Activated CD4-positive, alpha-beta T cell treated with anti-CD3 and anti-CD28 coated beads, Interleukin-2, Interleukin-4, amounts not matched to agents 100 ng/mL and 50 ng/mL, durations not matched to agents 16 hours and 8 hours (primary cell): ENCODE measurements at regions not wholly inside any gene's neighbourhood (a gene's known extent, or its start where the extent isn't known, plus 50 kb on each side); places are given as distances from the start of the nearest gene placed in this dataset.

ENCODE experiments used
- DNase-seq: peaks from one replicate; pipeline ENCODE4 v3.0.0-alpha.2; 2020; ENCODE audit warnings: low spot score

DNA sequence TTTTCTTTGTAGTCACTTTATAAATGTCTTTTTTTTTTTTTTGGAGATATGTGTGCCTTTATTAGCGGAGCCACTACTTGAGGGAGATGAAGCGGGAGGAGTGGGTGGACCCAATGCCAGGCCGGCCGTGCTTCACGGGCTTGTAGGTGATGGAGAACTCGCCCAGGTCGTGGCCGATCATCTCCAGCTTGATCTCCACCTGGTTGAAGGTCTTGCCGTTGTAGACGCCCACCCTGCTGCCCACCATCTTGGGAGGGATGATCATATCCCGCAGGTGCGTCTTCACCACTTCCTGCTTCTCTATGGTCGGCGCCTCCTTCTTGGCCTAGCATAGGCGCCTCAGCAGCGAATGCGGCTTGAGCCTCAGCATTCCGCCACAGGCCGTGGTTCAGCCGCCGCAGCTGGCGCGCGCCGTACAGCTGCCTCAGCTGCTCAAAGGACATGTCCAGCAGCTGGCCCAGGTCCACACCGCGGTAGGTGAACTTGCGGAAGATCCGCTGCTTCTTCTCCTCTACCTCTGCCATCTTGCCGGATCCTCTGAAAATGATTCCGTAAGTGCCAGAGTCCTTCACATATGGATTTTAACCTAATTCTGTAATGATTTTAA lies 1095.6 kb downstream of the MAT2B start:
- DNase-seq: no peak

DNA sequence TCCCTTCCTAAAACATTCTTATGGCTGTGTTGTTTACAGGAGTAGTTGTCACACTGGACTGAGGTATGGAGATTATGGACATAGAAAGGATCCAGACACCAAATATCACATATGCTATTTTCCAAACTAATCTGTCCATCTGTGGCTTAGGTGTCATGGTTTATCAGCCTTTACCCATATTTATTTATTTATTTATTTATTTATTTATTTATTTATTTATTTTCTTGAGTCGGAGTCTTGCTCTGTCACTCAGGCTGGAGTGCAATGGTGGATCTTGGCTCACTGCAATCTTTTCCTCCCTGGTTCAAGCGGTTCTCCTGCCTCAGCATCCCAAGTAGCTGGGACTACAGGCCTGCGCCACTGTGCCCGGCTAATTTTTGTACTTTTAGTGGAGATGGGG lies 1103.1 kb downstream of the MAT2B start:
- no peak for DNase-seq

DNA sequence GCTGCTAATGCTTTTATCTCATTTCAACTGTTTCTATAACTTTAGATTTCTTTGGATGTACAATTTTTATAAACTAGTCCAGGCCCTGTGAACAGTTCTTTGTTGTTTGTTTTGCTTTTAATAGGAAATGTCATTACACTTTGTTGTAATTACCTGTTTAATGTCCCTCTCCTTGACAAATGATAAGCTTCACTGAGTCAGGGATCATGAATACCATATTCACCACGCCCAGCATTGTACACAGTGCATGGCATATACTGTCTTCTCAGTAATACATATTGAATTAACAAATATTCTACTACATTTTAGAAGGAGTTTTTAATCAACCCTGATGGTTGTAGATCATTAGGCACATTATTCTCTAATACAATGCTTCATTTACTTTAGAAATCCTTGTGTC lies 1105.0 kb downstream of the MAT2B start:
- DNase-seq: no peak

DNA sequence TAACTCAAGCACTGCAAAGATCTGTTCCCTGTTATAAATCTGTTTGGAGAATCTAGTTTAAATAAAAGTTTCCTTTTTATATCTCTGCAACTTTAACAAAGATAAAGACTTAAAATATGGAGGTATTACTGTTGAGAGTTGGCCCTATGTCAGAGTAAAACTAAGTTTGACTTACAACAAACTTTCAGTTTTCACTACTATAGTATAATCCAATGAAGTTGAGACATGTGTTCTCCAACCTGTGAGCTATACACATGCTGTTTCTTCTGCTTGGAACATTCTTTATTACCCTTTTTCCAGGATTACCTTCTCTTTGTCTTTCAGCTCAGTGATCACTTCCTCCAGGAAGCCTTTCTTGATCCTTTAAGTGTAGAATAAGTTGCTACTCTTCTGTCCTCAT lies 1109.3 kb downstream of the MAT2B start:
- DNase-seq: no peak

DNA sequence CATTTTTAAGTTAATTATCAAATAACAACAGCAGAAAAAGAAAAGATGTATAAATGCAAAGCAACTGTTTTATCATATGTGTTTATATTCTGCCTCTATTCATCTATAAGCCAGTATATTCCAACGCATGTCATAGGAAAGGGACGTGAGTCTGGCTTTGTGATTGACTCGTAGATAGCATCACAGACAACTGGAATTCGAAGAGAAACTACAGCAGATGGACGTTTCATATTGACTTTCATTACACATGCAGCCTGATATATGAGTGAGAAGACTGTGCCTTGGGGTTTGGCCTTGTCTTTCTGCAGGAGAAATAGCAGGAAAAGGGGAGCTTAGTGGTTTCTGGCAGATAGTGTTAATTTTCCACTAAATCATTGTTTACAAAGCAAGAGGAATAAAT lies 1111.9 kb downstream of the MAT2B start:
- no peak for DNase-seq

DNA sequence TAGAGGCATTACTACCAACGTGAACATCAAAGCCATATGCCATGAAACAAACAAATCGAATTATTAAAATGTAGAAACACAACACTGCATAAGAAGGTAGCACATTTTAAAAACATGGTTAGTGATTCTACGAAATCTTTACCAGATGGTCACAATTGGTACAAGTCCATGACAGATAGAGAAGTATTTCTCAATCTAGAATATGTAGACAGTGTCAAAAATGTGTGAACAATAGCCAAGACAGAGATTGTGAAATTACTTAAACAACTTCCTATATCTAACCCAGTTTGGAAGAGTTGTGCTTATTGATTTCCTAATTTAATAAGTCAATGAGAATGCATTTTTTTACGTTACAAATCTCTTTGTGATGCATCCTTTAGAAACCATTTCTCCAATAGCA lies 1121.6 kb downstream of the MAT2B start:
- no peak for DNase-seq

DNA sequence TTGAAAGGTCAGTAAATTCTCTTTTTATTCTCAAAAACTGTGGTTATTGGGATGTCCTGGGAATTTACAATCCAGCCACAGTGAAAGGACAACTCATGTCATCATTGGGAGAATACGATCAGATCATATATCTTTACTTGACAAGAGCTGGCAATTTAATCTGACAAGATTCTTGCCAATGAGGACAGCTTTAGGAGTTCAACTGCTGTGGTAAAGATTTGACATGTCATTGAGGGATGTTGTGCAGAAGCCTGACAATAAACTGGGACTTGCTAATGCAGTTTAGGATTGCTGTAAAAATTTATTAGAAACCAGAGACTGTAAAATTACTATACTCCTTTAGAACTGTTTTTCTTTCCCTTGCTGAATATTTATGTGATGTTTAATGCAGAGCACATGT lies 1131.0 kb downstream of the MAT2B start:
- DNase-seq: no peak

DNA sequence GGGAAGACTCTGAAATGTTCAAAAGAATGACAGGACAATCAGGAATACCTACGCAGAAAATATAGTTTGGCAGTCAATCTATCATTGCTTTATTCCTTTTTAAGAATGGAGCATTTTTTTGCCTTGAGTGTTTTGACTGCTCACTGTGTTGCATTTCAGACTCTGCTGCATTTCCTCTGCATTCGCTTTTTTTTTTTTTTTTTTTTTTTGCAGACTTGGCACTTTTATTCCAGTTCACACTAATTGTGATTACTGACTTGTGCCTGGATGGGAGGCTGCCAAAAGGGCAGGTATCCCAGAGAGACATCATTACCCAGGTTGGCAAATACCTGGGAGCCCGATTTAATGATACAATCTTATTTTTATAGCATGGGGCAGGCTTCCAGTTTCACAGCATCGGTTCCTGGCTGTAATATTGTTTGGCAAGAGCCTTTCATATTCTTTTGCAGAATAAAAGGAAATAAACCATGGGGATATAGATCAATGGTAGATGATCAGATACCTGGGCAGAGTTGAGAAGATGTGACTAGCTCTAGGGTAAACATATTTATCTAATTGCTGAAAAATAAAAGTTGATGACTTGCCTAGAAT lies 1132.6 kb downstream of the MAT2B start:
- DNase-seq: no peak

DNA sequence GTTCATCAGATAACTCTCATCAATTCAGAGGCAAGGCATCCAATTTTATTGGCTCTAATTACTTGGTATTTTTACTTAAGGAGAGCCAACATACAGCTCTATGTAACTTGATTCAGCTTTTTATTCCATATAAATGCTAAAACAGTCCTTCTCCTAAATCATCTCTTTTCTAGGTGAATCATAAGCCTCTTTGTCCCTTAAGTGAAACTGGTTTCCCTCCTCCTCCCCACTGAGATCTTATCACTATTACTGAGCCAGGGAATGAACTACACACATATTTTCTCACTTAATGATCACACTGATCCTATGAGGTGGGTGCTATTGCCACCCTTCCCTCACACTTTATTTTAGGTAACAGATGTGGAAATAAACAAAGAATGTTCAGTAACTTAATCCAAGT lies 1143.8 kb downstream of the MAT2B start:
- no peak for DNase-seq

DNA sequence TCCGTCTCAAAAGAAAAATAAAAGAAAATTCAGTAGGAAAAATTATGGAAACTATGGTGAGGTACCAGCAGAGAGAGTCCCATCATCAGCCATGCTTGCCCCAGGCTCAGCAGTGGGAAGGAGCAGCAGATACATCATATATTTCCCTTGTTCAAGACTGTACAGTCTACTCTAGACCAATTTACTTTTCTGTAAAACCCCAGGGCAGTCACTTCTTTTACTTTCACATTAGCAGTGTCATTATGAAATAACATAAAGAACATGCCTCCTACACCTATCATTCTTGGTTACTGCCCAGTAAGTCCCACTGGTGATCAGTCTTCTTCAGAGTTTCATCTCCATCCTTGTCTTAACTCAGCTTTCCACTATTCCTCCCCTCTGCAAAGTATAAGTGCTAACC lies 1145.0 kb downstream of the MAT2B start:
- DNase-seq: no peak

DNA sequence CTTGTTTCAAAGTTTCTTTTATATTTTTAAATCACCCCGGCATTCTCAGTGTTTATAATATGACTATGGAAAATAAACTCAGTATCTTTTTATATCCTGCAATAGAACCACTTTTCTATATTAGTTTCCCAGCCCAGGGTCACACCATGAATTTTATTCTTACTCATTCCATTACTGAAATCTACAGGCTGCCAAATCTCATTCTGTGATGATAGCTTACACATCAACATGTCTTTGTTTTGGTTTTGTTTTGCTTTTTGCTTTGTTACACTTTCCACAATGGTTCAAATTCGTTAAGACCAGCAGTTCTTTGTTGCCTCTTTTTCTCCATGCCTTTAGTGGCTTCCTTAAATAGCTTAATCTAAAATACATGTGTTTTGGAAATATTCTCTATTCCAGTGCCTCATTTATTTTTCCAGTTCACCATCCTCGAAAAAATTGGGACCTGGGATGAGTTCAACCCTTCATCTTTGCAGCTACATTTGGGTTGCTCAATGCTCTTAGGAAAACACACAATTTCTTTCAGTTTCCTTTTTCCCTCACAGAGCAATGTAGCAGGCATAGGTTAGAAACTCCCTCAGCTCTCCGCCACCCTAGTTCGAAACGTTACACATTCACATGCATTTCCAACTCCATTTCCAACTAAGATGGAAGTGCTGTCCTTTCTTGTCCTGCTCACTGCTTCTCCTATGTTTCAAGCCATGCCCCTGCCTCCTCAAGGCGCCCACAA lies 1146.3 kb downstream of the MAT2B start:
- DNase-seq: no peak

DNA sequence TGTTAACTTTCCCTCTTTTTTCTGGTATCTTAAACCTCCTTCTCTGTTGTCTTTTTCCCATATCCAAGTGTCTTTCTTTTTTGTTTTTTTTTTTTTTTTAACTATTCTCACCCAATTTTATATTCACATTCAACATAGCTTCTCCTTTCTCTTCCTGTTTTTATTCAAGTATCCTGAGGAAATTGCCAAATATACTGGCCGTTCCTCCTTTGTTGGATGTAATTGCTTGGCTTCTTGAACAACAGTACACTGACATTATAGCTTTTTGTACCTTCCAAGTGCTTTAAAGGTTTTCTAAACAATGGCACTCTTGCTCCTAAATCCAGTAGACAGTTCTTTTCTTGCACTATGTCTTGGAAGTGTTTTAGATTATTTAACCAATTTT lies 1146.8 kb downstream of the MAT2B start:
- DNase-seq: no peak

DNA sequence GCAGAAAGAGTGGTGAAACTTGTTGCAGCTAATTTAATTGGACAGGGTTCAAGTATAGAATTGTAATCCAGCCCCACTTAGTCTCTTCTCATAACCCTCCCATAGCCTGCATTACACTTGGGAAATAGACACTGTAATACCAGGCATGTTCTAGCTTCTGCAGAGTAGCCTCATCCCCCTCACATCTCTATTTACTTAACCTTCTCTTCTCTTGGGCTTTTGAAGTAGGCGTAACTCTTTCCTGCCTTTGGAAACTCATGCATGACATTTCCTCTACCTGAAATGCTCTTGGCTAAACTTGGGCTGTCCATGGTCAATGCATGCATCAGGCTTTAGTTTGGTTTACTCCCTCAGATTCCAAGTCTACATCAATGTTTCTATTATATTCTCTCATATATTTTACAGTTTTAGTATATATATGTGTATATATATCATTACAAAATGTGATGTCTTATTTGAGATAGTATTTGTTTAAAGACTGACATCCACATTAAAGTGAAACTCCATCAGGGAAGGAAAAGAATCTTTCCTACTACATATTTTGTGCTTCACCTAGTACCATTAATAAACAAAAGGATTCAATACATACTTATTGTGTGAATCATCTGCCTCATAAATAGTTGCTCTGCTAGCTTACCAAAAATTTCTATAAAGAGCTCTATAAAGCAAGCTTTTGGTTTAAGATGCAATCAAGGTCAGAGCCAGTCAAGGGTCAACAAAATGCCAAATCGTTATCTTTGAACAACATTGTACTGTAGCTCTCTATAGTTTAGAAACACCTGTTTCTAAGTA lies 1158.0 kb downstream of the MAT2B start:
- DNase-seq: no peak

DNA sequence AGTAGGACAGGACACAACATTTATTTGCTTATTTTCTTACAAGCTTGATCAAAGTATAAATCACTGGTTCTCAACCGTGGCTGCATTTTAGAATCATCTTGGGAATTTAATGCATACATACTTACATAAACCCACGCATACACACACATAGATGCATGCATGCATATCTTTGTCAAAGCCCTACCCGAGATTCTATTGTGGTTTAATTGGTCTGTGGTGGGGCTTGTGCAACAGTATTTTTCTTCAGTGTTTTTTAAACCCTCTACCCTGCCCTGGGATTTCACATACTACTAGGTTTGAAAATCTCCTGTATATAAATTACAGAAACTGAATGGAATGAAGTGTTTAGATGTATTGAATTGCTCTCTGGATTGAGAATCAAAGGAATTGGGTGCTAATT lies 1166.2 kb downstream of the MAT2B start:
- no peak for DNase-seq

DNA sequence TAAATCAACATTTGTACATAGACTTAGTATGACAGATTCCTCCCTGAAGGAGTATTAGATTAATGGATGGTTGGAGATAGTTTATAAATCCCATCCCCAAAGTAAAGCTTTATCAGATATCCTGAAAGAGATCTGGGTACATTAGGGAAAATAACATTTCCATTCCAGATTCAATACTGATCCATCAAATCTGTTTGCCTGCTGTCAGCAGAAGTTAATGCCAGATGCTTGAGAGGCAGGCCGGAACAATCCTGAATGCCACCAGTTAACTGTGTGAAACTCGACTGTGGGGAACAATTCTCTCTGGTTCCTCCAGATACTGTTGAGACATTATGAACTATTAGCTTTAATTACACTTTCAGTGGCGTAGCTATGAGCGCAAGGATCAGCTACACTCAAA lies 1166.8 kb downstream of the MAT2B start:
- DNase-seq: no peak

DNA sequence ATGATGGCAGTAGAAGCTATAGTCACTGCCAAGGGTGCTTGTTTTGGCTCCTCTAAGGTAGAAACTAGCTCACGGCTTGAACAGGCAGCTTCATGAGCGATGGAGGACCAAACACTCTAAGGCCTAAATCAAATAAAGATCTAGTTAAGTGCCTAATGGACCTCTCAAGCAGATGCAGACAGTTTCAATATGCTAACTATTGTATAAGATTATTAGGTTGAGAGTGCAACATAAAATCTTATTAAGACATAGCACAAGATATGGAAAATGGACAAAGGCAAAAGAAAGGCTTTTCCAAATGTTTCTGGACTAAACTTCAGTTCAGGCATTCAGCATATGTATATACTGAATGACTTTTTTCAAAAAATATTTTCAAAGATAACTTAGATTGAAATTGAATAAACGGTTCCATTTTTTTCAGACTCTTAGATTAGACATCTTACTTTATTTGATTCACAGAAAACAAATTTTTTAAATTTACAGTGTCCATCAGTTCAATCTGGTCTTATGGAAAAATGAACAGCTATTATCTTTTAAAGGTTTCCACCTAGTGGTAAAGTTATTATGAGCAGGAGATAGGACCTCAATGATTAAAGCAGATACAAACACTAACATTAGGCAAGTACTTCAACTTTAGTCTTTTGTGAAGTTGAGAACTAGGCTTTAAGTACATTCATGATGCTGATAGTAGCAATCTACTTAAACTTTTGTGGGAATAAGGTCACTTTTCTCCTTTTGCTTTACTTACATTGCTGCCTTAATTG lies 1167.7 kb downstream of the MAT2B start:
- DNase-seq: no peak

DNA sequence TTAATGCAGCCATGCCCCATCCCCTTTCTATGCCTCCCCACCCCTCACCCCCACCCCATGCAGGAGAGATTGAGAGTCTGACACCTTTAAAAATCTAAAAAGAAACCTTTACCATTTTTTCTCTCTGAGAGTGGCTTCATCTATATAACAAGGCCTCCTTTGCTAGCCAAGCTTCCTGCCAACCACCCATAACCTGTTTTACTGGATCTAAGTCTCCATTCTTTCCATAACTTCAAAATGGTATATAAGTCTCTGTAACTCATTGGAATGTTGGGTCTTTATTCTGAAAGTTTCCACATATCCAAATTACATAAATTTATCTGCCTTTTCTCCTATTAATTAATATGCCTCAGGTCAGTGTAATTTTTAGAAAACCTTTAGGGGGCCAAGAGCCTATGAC lies 1174.0 kb downstream of the MAT2B start:
- no peak for DNase-seq

DNA sequence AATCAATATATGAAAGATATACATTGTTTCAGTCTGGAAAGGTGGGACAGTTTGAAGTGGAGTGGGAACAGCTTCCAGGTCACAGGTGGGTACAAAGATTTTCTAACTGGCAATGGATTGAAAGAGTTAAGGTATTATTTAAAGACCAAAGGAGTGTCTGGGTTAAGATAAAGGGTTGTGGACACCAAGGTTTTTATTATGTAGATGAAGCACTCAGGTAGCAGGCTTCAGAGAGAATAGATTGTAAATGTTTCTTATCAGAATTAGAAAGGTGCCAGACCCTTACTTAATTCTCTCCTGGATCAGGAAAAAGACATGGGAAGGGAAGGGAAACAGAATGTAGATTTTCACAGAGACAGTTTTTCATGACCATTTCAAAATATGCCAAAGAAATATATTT lies 1174.8 kb downstream of the MAT2B start:
- DNase-seq: no peak

DNA sequence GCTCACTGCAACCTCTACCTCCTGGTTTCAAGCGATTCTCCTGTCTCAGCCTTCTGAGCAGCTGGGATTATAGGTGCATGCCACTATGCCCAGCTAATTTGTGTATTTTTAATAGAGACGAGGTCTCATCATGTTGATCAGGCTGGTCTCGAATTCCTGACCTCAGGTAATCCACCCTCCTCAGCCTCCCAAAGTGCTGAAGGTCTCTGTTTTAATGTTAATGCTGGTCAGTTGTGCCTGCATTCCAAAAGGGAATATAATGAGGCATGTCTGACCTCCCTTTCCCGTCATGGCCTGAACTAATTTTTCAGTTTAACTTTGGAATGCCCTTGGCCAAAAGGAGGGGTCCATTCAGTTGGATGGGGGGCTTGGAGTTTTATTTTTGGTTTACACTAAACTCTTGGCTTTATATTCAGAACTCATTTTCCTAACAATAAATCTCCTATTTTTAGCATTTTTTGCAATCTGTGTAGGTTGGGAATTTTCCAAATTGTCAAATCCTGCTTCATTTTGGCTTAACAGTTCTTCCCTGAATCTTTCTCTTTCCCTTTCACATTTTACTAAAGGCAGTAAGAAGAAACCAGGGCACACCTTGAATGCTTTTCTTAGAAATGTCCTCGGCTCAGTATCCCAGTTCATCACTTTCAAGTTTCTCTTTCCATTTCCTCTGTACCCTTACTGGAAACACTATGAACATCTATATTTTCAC lies 1175.5 kb downstream of the MAT2B start:
- no peak for DNase-seq

DNA sequence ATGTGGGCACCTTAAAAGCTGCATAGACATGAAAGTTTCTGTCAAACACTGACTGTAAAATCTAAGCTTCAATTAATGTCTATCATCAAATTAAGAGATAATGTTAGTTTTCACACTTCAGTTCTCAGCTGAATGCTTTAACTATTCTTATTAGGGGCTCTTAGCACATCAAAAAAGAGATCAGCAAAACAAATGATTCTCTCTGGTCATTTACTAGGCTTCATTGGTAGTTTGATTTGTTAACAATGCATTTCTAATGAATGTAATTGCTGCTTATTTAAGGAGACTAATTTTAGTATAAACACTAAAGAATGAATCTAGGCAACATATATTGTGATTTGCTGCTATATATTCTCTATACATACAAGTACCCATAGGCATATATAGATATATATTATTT lies 1182.0 kb downstream of the MAT2B start:
- DNase-seq: no peak

DNA sequence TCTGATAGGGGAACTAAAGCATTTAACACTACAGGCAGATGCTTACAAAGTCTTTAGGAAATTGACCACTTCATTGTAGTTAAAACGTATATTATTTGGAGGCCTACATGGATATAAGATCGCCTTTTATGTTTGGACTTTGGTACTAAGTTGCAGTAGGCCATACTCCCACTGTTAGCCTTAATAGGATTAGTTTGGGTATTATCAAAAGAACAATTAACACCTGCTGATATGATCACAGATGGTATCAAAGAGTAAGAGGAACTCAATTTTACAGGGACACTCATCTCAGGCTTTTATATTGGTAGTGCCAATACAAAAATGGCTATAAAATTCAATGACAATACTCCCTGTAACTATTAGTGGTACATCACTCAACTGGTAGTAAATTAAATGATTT lies 1183.0 kb downstream of the MAT2B start:
- no peak for DNase-seq

DNA sequence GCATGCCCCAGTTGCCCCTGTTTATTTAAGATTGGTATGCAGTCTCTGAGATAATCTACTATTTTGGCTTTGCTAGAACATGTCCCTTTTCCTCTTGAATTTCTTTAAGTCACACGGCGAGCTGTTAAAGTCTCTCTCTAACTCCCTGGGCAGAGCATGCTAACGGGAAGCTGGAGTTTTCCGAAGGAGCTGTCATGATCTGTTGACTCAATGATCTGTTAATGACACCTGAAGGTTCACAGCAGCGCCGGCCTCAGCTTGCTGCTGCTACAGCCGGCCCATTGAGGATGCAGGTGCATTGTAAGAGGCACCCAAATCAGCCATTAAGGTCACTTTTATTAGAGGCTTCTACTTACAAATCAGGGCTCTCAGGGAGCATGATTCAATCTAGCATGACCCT lies 1203.4 kb downstream of the MAT2B start:
- no peak for DNase-seq
